ENCODE measurements at regions not wholly inside any gene's neighbourhood (a gene's known extent, or its start where the extent isn't known, plus 50 kb on each side); places are given as distances from the start of the nearest gene placed in this dataset.

- DNase-seq (ENCODE audit: low read depth) = no peak
- TF ChIP-seq, protein P1, sequence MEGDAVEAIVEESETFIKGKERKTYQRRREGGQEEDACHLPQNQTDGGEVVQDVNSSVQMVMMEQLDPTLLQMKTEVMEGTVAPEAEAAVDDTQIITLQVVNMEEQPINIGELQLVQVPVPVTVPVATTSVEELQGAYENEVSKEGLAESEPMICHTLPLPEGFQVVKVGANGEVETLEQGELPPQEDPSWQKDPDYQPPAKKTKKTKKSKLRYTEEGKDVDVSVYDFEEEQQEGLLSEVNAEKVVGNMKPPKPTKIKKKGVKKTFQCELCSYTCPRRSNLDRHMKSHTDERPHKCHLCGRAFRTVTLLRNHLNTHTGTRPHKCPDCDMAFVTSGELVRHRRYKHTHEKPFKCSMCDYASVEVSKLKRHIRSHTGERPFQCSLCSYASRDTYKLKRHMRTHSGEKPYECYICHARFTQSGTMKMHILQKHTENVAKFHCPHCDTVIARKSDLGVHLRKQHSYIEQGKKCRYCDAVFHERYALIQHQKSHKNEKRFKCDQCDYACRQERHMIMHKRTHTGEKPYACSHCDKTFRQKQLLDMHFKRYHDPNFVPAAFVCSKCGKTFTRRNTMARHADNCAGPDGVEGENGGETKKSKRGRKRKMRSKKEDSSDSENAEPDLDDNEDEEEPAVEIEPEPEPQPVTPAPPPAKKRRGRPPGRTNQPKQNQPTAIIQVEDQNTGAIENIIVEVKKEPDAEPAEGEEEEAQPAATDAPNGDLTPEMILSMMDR (conservative IDR thresholded peaks at IDR 0.05; ENCODE audit: low read depth, low read length) = no peak
- no peak overlapping the region for H3K4me3 ChIP-seq (ENCODE audit: low read depth, low read length)
These were observed 153.3 kb upstream of the SPRY4 start for GRCh38 chr5:142478113-142478512.

- TF ChIP-seq, protein P1 (conservative IDR thresholded peaks at IDR 0.05; ENCODE audit: low read depth, low read length) = no peak
- no peak for DNase-seq (ENCODE audit: low read depth)
- H3K4me3 ChIP-seq (ENCODE audit: low read depth, low read length) = no peak overlapping the region
These were observed 150.3 kb upstream of the SPRY4 start for GRCh38 chr5:142475102-142475513.

GRCh38 chr5:142474431-142475094, 149.7 kb upstream of the SPRY4 start:
- TF ChIP-seq, protein P1 (conservative IDR thresholded peaks at IDR 0.05; ENCODE audit: low read depth, low read length) = no peak
- H3K4me3 ChIP-seq (ENCODE audit: low read depth, low read length) = no peak overlapping the region
- DNase-seq (ENCODE audit: low read depth) = peak; percentile 37

DNA sequence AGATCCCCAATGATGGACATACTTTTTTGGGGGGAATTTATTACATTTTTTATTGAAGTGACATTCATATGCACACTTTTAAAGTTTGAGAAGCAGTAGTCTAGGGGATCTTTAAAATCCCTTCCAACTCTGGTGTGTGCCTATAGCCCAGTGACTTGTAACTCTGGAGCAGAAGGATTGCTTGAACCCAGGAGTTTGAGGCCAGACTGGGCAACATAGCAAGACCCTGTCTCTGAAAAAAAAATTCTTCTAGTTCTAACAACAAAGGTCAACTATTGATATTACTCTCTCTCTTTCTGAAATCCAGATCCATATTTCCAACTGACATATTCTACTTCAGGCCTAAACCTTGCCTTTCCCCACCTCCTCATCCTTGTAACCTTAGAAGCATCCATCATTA, 148.2 kb upstream of the SPRY4 start:
- TF ChIP-seq, protein P1 (conservative IDR thresholded peaks at IDR 0.05; ENCODE audit: low read depth, low read length) = no peak

DNA sequence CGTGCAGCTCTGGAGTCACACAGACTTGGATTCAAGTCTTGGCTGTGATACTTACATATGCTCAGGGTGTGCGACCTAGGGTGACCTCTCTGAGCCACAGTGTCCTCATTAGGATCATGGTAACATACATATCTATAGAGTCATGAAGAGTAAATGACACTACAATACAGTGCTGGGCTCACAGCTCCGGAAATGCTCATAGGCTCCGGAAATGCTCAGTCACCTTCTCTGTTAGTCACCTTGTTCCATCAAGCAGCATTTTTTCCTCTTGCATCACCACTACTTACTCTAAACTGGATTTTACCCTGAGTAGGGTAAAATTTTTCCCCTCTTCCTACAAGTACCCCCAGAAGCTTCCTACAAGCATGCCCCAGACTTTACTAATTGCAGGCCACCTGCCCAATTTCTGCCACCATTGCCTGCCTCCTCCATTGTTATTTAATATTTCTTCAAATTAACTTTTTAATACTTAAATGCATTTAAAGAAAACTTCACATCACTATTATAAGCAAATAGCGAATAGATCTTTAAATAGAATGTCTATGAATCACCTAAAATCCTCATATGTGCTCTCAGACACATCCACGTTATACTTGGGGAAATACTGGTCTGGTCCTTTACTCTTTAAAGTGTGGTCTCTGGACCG, 147.6 kb upstream of the SPRY4 start:
- DNase-seq (ENCODE audit: low read depth) = peak; percentile 81

More for the DNA sequence above, 148.2 kb upstream of the SPRY4 start:
- no peak for DNase-seq (ENCODE audit: low read depth)
- no peak overlapping the region for H3K4me3 ChIP-seq (ENCODE audit: low read depth, low read length)

GRCh38 chr5:142466195-142466971, 141.6 kb upstream of the SPRY4 start:
- H3K4me3 ChIP-seq (ENCODE audit: low read depth, low read length) = no peak overlapping the region
- DNase-seq (ENCODE audit: low read depth) = peak; percentile 30
- TF ChIP-seq, protein P1 (conservative IDR thresholded peaks at IDR 0.05; ENCODE audit: low read depth, low read length) = no peak

More for the DNA sequence above, 147.6 kb upstream of the SPRY4 start:
- TF ChIP-seq, protein P1 (conservative IDR thresholded peaks at IDR 0.05; ENCODE audit: low read depth, low read length) = no peak
- H3K4me3 ChIP-seq (ENCODE audit: low read depth, low read length) = no peak overlapping the region
